HCT116 (cell line): ENCODE measurements at regions not wholly inside any gene's neighbourhood (a gene's known extent, or its start where the extent isn't known, plus 50 kb on each side); places are given as distances from the start of the nearest gene placed in this dataset.
"Not testable (repeated sequence)": the region's sequence is repeated elsewhere in the genome, so short reads cannot be mapped to it uniquely, and the experiment has no call there.

Experiments
- ATAC-seq: fragments of 200-7000 bp; cut with Tn5 transposase; 2 replicates; pipeline ENCODE4 v1.9.1; 2020; ENCODE audit warnings: mild to moderate bottlenecking, moderate library complexity
- BruUV-seq: library from RNA; stranded (reverse); fragments of 400-500 nt; replicated peaks from 2 replicates; lab custom pipeline; 2021; lab: Mats Ljungman, UMichigan
- CTCF ChIA-PET: fragments of 300-600 bp; sonication (Branson Sonifier 250); formaldehyde crosslinking; loops from one replicate; lab custom pipeline; 2021; ENCODE audit warnings: antibody characterized with exemption; lab: Charles Lee
- POLR2A ChIA-PET: fragments of 300-600, 350-600 bp; sonication (Branson Sonifier 250); formaldehyde crosslinking; loops from one replicate; lab custom pipeline; 2021; ENCODE audit warnings: antibody characterized with exemption; lab: Charles Lee
- RAD21 ChIA-PET, 2 experiments: fragments of 300-600 bp; sonication (Branson Sonifier 250); formaldehyde crosslinking; loops; one replicate each; lab custom pipeline; 2023; ENCODE audit warnings: low total read pairs in 2 of 2; ENCODE audit not compliant: uncharacterized antibody in 2 of 2, unreplicated experiment in 2 of 2, low non-redundant PET in 1 of 2; lab: Charles Lee
- DNase-seq: peaks from one replicate; pipeline ENCODE4 v3.0.0-alpha.2; 2010; ENCODE audit warnings: low read depth, low spot score
- H2AFZ ChIP-seq: fragments of 200-600 bp; shearing (Covaris generic), sonication (generic); 2 replicates; pipeline ENCODE4 v1.6.1; 2017; ENCODE audit warnings: low read depth, mixed run types, mixed read lengths, antibody characterized with exemption, low read length; ENCODE audit not compliant: poor library complexity, severe bottlenecking
- H3K27ac ChIP-seq: 2 replicates; pipeline ENCODE4 v1.5.1; 2012; ENCODE audit warnings: low read depth, low read length
- H3K27me3 ChIP-seq: fragments of 200-600 bp; sonication (generic); 2 replicates; pipeline ENCODE4 v1.6.1; 2016; ENCODE audit warnings: mixed run types, low read length, mixed read lengths; ENCODE audit not compliant: insufficient read depth
- H3K36me3 ChIP-seq, 2 experiments: fragments of 200-500 bp in 1 of 2; fragments of 200-600 bp in 1 of 2; sonication (Bioruptor generic) in 1 of 2; sonication (generic) in 1 of 2; 2 replicates each; pipeline versions ENCODE4 v1.5.1 to v1.6.1; 2014 to 2016; ENCODE audit warnings: low read length in 2 of 2, inconsistent platforms in 1 of 2, mixed read lengths in 1 of 2, mixed run types in 1 of 2; ENCODE audit not compliant: insufficient read depth in 2 of 2, control insufficient read depth in 1 of 2
- H3K4me1 ChIP-seq, 2 experiments: fragments of 200-600 bp in 1 of 2; sonication (generic) in 1 of 2; 2 replicates each; pipeline versions ENCODE4 v1.5.1 to v1.6.1; 2012 to 2017; ENCODE audit warnings: low read length in 2 of 2, inconsistent platforms in 1 of 2, mild to moderate bottlenecking in 1 of 2, mixed read lengths in 1 of 2, mixed run types in 1 of 2, moderate library complexity in 1 of 2; ENCODE audit not compliant: insufficient read depth in 2 of 2, control insufficient read depth in 1 of 2
- H3K4me2 ChIP-seq: fragments of 200-600 bp; sonication (generic); 2 replicates; pipeline ENCODE4 v1.6.1; 2017; ENCODE audit warnings: mixed run types, low read length, mixed read lengths
- H3K4me3 ChIP-seq, 2 experiments: fragments of 200-600 bp in 1 of 2; sonication (generic) in 1 of 2; replicated peaks in 1 of 2; 2 replicates each; pipeline ENCODE4 v1.5.1; 2011 to 2016; ENCODE audit warnings: low read length in 2 of 2, control low read depth in 1 of 2, low read depth in 1 of 2, mild to moderate bottlenecking in 1 of 2, mixed read lengths in 1 of 2, mixed run types in 1 of 2
- H3K79me2 ChIP-seq: fragments of 200-600 bp; sonication (generic); 2 replicates; pipeline ENCODE4 v1.6.1; 2017; ENCODE audit warnings: mild to moderate bottlenecking, mixed run types, low read length, moderate library complexity, mixed read lengths; ENCODE audit not compliant: insufficient read depth
- H3K9ac ChIP-seq: fragments of 200-600 bp; sonication (generic); 2 replicates; pipeline ENCODE4 v1.6.1; 2016; ENCODE audit warnings: low read length, mixed read lengths
- H3K9me2 ChIP-seq: fragments of 200-600 bp; sonication (generic), shearing (Covaris generic); 2 replicates; pipeline ENCODE4 v1.6.1; 2017; ENCODE audit warnings: mixed run types, mild to moderate bottlenecking, moderate library complexity; ENCODE audit not compliant: insufficient read depth
- H3K9me3 ChIP-seq, 2 experiments: fragments of 200-500 bp in 1 of 2; fragments of 200-600 bp in 1 of 2; sonication (Bioruptor generic) in 1 of 2; sonication (generic) in 1 of 2; 2 replicates each; pipeline ENCODE4 v1.6.1; 2014 to 2017; ENCODE audit warnings: low read length in 2 of 2, mixed read lengths in 2 of 2, inconsistent platforms in 1 of 2, low read depth in 1 of 2, mild to moderate bottlenecking in 1 of 2, mixed run types in 1 of 2, moderate library complexity in 1 of 2; ENCODE audit not compliant: control insufficient read depth in 1 of 2, insufficient read depth in 1 of 2
- H4K20me1 ChIP-seq: fragments of 200-600 bp; sonication (generic), shearing (Covaris generic); 2 replicates; pipeline ENCODE4 v1.6.1; 2017; ENCODE audit warnings: mixed run types, mild to moderate bottlenecking, moderate library complexity; ENCODE audit not compliant: insufficient read depth
- intact Hi-C: fragments of 100-400 bp; cut with micrococcal nuclease; formaldehyde crosslinking; loops from 2 replicates; pipeline ENCODE4 v1.10.0; 2022

DNA sequence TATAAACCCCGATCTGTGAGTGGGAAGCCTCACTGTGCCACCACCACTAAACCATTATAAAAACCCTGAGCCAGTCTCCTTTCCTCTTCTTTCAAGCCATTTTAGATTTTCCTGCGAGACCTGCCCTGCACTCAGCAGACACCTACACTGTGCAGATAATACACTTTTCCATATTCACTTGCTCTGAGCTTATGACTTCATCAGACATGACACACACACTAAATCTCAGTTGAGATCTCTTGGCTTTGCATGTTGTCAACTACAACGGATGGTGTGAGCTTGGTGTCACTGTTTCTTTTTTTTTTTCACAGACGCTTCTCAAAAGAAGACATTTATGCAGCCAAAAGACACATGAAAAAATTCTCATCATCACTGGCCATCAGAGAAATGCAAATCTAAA is 839.0 kb downstream of the TMEM121 start:
- H3K36me3 ChIP-seq, H3K4me3 ChIP-seq, RAD21 ChIA-PET, H3K4me2 ChIP-seq, ATAC-seq, H3K9ac ChIP-seq, BruUV-seq, H2AFZ ChIP-seq, H3K9me2 ChIP-seq, H3K27me3 ChIP-seq, H3K27ac ChIP-seq, H3K9me3 ChIP-seq, H3K79me2 ChIP-seq, POLR2A ChIA-PET, DNase-seq, intact Hi-C loops, H3K4me1 ChIP-seq, H4K20me1 ChIP-seq, CTCF ChIA-PET: not testable (repeated sequence)

DNA sequence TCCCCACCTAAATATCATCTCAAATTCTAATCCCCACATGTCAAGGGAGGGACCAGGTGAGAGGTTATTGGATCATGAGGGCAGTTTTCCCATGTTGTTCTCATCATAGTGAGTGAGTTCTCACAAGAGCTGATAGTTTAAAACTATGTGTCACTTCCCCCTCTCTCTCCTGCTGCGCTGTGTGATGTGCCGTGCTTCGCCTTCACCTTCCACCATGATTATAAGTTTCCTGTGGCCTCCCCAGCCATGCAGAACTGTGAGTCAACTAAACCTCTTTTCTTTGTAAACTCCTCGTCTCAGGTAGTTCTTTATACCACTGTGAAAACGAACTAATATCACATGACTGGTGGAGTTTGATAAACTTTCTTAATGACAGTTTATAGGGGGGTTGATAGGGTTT is 839.5 kb downstream of the TMEM121 start:
- CTCF ChIA-PET, H3K27me3 ChIP-seq, POLR2A ChIA-PET, H3K9me3 ChIP-seq, H2AFZ ChIP-seq, H3K4me3 ChIP-seq, H3K36me3 ChIP-seq, H3K9ac ChIP-seq, BruUV-seq, DNase-seq, H3K4me2 ChIP-seq, H3K79me2 ChIP-seq, H4K20me1 ChIP-seq, H3K4me1 ChIP-seq, RAD21 ChIA-PET, H3K27ac ChIP-seq, intact Hi-C loops, ATAC-seq, H3K9me2 ChIP-seq: not testable (repeated sequence)

DNA sequence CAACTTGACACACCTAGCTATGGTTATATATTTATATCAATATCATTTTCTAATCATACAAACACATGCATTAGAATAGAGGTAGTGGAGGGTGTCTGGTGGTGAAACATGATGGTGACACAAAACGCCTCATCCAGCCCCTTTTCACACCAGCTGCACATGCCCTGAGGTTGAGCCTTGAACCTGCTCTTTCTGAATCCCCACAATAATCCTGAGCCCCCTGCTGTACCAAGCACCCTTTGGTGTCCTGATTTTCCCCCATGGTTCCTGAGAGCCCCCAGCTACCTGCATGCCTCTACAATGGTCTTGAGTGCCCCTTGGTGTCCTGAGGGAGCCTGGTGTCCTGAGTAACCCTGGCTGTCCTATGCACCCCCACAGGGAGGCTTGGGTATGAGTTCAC is 840.6 kb downstream of the TMEM121 start:
- H3K36me3 ChIP-seq, H3K4me2 ChIP-seq, POLR2A ChIA-PET, H3K9me2 ChIP-seq, H3K4me1 ChIP-seq, RAD21 ChIA-PET, H3K27ac ChIP-seq, H3K9me3 ChIP-seq, ATAC-seq, H3K79me2 ChIP-seq, H3K27me3 ChIP-seq, H4K20me1 ChIP-seq, H2AFZ ChIP-seq, intact Hi-C loops, DNase-seq, H3K4me3 ChIP-seq, BruUV-seq, CTCF ChIA-PET, H3K9ac ChIP-seq: not testable (repeated sequence)

DNA sequence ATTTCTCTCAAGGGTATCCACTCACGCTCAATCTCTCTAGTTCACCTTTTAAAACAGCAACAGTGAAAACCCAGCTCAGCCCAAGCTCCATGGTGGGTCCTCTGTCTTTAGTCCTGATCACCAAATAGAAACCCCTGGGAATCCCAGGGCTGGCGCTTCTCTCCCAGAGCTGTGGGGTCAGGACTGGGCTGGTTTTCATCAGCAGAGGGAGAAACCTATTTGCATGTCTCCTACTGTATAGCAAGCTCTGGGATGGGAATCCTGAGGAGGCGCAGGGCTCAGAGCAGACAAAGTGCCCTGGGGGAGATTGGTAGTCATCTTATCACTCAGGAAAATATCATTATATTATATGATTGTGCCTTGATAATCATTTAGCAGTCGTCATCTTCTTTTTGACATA is 843.1 kb downstream of the TMEM121 start:
- intact Hi-C loops, DNase-seq, CTCF ChIA-PET, POLR2A ChIA-PET, H2AFZ ChIP-seq, H3K9me3 ChIP-seq, RAD21 ChIA-PET, ATAC-seq, H3K4me3 ChIP-seq, H3K27me3 ChIP-seq, H3K27ac ChIP-seq, H3K79me2 ChIP-seq, H3K9ac ChIP-seq, H3K4me2 ChIP-seq, H3K4me1 ChIP-seq, H3K9me2 ChIP-seq, H3K36me3 ChIP-seq, BruUV-seq, H4K20me1 ChIP-seq: not testable (repeated sequence)
